ENCODE measurements at regions not wholly inside any gene's neighbourhood (a gene's known extent, or its start where the extent isn't known, plus 50 kb on each side); places are given as distances from the start of the nearest gene placed in this dataset.
"Not testable (repeated sequence)": the region's sequence is repeated elsewhere in the genome, so short reads cannot be mapped to it uniquely, and the experiment has no call there.

DNA sequence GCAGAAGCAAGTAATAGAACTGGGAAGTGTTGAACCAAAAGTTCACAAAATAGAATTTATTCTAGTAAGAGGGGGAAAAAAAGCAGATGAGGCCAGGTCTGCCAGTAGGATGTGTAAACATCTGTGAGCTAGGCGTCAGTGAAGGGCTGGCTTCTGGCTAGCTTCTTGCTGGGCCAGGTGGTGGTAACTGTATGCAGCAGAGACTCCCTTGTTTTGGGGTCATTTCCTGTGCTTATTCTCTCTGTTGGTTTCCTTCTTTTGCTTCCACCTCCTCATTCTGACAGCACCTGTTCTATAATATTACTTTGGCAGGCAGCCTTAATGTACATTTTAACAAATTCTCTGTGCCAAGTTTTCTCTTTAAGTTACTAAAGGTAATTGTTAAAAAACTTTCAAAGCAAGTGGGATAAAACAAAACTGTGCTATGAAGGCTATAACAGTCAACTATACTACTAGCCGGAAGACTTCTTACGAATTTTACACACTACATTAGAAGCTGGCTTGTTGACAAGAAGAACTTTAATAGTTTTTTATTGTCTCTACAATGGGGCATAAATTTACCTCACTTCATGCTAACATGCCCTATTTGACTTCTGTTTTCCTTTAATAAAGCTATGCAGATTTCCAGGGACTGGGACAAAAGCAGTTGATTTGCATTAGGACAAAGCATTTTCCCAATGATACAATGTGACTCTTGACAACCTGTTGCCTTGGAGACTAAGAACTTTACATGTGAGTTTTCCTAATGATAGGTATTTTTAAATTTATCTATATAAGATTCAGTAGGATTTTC lies 318.8 kb upstream of the NAALADL2 start:
- no peak for DNase-seq (ENCODE audit: low read depth in 2 of 2)

DNA sequence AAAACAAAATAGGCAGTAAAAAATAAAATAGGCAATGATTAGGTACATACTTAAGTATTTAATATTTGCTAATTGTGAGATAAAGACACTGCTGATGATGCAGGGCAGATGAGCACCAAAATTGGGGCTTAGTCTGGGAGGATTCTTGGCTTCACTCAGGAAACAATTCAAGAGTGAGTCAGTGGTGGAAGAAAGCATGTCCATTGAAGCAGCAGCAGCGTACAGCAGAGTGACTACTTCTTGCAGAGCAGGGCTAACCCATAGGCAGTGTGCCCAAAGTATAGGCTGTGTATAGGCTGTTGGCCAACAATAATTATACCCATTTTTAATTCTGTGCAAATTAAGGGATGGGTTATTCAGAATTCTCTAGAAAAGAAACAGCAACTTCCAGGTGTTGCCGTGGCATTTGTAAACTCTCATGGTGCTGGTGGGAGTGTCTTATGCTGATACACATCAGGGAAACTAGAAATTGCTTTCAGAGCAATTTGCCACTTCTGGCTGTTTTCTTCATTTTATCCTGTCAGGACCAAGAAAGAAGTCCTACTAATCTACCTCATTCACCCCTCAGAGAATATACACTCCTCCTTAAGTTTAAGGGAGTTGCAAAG lies 317.3 kb upstream of the NAALADL2 start:
- no peak for DNase-seq (ENCODE audit: low read depth in 2 of 2)

DNA sequence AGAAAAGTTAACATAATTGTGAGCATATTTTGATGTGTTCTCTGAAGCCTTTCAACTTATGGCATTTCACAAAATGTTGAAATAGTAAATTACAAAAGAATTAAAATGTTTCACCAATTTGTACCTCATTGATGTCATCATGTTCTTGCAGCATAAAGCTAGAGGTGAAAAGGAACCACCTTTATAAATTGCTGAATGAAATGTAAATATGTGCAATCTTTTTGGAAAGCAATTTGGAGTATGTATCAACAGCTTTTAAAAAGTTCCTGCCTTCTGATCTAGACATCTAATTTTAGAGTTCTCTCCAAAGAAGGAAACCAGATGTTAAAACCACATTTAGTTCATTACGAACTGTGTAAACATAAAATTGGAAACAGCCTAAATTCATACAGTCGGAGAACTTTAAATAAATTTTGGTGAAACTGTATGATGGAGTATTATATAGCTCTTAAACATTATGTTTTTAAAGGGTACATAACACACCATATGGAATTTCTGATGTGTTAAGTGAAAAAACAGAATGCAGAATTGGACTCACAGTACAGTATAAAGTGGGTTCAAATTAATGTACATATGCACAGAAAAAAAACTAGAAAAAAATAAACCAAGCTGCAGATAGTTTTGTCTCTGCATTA lies 311.2 kb upstream of the NAALADL2 start:
- no peak for DNase-seq (ENCODE audit: low read depth in 2 of 2)

DNA sequence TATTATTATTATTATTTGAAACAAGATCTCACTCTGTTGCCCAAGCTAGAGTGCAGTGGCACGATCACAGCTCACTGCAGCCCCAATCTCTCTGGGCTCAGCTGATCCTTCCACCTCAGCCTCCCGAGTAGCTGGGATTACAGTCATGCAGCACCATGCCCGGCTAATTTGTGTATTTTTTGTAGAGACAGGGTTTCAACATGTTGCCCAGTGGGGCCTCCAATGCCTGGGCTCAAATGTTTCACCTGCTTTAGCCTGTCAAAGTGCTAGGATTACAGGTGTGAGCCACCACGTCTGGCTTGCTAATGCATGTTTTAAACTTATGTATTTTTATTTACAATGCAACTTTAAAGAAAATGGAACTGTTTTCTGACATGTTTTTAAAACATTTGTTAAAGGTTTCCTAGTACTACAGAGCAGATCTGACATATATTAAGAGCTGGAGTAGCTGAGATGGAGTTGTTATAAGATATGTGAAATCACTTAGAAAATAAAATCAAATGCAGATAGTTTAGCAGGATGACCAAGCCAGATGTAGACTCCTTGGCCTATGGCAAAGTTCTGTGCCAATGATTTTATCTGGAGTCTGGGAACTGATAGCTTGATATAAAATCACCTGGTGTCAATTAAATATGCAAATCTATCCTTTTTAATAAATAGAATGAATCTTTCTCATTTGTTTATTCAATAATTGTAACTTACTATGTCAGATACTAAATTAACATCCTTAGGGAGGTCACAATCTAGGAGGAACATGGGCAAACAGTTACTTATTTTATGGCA lies 310.1 kb upstream of the NAALADL2 start:
- DNase-seq (ENCODE audit: low read depth in 2 of 2) = no peak

DNA sequence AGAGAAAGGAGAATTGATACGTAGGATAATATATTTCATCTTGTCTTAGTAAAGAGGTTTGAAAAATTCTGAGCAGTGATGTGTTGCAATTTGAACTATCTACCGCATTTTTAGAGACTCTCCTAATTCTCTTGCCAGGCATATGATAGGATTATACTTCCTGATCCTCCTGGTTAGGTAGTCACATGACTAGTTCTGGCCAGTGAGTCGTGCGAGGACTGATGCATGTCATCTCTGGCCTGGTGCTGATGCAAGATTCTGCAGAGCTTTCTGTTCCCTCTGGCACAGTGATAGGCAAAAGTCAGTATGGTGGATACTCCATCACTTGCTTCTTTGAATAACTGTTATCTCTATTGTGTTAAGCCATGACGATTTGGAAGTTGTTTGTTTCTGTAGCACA lies 277.6 kb upstream of the NAALADL2 start:
- DNase-seq (ENCODE audit: low read depth in 2 of 2) = no peak

DNA sequence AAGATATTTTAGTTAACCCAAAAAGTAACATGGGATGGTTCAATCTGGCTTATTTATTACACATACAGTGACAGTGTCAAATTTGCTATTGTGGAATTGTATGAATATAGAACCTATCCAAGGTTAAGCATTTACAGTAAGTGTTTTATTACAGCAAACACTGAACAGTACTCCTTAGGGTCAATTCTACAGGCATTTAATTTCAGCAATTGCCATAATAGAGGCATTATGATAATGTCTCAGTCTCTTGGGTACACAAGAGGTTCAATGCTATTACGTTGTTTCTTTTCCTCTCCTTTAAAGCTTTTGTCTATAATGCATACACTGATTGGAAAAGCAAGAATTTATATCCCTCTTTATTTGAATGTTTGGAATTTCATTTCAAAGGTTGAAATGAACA lies 275.7 kb upstream of the NAALADL2 start:
- no peak for DNase-seq (ENCODE audit: low read depth in 2 of 2)

DNA sequence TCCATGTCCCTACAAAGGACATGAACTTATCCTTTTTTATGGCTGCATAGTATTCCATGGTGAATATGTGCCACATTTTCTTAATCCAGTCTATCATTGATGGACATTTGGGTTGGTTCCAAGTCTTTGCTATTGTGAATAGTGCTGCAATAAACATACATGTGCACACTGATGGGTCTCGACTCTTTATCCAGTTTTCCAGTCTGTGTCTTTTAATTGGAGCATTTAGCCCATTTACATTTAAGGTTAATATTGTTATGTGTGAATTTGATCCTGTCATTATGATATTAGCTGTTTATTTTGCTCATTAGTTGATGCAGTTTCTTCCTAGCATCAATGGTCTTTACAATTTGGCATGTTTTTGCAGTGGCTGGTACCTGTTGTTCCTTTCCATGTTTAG lies 272.0 kb upstream of the NAALADL2 start:
- not testable (repeated sequence) for DNase-seq (ENCODE audit: low read depth in 2 of 2)

DNA sequence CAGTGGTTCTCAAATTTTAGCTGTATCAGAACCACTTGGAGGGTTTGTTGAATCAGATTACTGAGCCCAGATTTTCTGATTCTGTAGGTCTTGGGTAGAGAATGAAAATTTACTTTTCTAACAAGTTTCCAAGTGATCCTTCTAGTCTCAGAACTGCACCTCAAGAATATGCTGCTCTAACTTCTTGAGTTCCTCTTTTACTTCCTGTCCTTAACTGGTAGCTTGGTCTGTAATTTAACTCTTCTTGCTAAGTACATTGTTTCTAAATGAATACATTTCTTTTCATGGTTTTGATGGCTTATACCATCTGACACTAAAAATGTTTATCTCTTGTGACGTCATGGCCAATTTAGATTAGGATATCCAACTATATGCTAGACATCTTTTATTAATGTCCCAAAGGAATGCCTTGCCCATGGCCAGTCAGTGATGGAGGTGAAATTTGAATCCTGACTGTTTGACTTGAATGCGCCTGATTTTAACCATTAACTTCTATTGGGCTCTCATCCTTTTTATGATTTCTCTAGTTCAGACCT lies 262.6 kb upstream of the NAALADL2 start:
- no peak for DNase-seq (ENCODE audit: low read depth in 2 of 2)

DNA sequence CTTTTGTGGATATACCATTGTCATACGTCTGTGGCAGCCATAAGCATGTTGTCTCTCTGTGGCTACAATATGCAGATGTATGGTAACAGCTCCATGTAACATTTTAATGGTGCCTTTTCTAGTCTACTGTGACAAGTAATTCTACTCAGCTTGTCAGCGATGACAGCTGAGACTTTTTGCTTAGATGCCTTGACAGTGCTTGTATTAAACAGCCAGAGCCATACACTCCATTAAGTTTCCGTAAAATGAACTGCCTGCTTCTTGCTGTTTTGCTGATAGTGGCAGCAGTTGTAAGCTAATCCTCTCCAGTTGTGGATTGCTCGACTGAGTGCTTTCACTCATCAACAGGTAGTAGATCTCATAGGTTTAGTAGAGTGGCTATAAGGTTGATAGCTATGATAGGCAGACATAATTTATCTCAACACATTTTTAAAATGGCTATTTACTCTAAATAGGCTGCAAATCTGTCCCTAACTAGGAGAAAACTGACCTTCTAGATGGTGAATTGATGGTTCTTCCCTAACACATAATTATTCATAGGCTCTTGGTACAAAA lies 260.2 kb upstream of the NAALADL2 start:
- no peak for DNase-seq (ENCODE audit: low read depth in 2 of 2)

DNA sequence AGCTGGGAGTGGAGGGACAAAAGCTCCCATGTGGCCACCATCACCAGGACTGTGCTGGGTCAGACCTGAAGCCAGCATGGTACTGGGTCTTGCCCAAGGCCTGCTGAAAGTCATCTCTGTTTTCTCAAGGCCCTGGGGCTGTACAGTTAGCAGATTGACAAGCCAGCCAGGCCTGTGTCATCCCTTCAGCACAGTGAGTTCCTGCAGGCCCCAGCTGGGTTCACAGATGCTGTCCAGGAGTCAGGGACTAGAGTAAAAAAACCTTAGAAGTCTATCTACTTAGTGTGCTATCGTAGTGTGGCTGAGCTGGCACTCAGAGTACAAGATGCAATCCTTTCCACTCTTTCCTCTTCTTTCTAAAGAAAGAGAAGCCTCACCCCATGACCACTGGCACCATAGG lies 246.0 kb upstream of the NAALADL2 start:
- DNase-seq (ENCODE audit: low read depth in 2 of 2) = no peak

DNA sequence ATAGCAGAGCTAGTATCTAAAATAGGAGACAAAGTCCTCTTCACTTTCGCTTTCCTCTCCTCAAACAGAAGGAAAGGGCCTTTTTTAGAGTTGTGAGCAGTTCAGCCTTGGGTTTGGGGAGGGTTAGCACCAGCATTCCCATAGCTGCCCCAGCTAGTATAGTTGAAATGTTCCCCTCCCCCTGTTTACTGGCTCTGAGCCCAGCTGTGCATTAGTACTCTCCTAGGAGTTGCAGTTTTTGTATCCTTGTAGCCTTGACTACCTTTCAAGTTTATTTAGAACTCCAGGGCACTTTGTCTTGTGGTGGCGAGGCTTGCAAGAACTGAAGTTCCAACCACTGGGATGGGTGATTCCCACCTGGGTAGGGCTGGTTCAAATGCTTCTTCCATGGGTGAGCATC lies 245.1 kb upstream of the NAALADL2 start:
- no peak for DNase-seq (ENCODE audit: low read depth in 2 of 2)

DNA sequence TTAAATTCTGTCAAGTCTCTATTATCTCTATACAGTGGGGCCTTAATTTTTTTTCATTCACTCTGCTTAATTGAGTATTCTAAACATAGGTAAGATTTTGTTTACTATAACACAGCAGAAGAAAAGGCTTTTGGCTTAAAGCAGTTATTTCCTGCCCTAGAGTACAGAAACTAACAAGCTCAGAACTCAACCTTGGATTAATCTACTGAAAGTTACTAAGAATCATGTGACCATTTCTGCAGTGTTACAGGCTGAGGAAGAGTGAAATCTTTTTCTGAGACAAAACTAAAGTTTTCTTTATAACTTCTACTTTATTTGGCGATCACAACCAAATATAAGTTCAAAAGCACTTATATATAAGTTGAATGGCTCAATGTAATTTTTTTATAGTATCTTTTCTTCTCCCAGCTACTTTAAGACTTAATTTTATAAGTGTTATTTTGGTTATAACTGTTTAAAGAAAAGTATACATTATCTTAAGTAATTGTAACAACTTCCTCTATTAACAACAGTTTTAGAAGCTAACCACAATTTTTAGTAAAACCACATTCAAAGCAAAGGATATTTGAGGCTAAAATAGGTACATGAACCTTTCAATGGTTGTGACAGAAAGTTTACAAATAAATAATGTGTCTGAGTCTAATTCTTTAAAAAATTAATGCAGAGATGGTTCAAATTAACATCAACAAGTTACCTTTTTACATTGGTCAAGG lies 240.6 kb upstream of the NAALADL2 start:
- DNase-seq (ENCODE audit: low read depth in 2 of 2) = no peak

DNA sequence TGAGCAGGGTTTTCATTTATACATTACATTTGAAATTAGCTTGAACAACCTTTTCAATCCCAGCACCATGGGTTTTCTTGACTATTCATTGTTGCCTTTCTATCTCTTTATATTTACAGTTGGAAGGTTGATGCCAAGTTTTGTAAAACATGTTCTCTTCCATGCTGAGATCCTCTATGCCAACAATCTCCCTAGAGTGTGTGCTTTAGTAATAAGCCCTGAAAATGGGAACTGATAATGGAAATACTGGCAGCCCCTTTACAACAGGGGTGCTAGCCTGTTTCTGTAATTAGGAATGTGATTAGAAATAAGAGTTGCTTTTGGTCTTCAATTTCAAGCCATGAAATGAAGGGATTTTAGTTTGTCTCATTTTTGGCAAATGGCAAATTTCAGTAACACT lies 239.9 kb upstream of the NAALADL2 start:
- DNase-seq (ENCODE audit: low read depth in 2 of 2) = no peak

DNA sequence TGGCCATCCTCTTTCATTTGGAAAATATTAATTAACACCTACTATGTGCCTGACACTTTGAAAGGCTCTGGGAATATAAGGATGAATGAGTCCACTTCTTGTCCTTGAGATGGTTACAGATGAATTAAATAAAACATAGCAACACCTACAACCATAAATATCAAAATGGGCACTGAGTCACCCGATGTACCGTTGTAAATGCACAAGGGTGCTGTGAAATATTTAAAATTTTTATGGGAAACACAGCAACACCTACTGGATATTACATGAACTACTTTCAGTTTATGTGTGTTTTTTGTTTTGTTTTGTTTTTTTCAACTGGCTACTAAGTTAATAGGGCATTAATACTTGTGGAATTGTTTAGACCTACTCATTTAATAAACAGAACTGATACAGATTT lies 239.0 kb upstream of the NAALADL2 start:
- no peak for DNase-seq (ENCODE audit: low read depth in 2 of 2)

DNA sequence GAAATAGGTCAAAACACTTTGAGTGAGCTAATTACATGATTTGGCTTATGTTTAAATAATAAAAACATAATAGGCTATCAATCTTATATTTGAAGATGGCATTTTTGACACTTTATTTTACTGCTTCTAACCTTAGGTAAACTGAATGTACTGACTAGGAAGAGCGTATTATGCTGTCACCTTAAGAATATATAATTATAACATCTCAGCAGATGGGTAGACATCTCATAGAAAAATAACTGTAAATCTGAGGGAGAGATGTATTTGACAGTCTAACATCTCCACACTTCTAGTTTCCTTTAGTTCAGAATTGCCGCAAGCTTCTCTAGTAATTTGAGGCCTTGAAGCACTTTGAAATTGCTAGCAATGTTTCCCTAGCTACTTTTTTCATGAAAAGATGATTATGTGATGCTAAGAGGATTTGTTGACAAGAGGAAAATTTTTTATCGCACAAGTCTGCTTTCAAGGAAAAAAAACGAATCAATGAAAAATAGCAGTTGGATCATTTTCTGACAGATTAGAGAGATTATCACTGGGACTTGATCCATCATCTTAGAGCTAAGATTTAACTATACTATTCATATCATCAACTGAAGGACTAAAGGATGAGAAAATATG lies 238.2 kb upstream of the NAALADL2 start:
- no peak for DNase-seq (ENCODE audit: low read depth in 2 of 2)

DNA sequence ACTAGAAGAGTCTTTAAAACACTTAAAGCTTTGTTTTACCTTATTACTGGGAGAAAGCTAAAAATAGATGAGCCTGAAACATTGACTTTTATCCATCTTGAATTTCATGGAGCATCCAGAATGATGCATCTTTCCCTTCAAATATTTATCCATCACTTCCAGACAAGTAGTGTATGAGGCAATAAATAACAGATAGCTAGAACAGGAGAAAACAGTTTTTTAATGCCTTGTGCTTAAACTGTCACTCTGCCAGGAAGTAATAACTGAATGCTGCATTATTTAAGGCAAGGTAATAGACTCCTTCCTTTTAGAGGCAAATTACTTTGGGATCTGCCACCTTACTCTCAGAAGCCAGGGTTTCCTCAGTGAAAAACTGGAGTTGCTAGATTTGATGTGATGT lies 225.8 kb upstream of the NAALADL2 start:
- DNase-seq (ENCODE audit: low read depth in 2 of 2) = no peak

DNA sequence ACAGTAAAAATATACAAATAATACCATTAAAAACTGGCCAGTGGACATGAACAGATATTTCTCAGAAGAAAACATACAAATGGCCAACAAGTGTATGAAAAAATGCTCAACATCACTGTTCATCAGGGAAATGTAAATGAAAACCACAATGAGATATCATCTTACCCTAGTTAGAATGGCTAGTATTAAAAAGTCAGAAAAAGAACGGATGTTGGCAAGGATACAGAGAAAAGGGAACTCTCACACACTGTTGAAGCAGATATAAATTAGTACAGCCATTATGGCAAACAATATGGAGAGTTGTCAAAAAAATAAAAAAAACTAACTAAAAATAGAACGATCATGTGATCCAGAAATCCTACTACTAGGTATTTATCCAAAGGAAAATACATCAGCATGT lies 222.7 kb upstream of the NAALADL2 start:
- DNase-seq (ENCODE audit: low read depth in 2 of 2) = no peak

DNA sequence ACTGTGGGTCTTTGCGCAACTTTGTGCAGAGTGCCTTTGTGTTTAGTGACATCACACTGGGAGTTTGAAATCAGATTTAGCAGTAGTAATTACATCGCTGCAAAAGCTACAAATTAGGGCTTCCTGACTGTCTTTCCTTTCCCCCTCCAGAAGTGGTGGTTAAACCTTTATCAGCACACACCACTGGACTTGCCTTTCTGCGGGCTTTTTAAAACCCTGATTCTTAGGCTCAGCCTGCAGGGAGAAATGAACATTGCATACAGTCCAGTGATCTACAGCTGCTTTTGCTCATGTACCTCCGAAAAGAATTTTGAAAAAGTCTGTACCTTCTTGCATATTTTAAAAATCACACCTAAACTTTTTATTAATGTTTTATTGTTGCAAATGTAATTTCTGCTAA lies 219.7 kb upstream of the NAALADL2 start:
- no peak for DNase-seq (ENCODE audit: low read depth in 2 of 2)

DNA sequence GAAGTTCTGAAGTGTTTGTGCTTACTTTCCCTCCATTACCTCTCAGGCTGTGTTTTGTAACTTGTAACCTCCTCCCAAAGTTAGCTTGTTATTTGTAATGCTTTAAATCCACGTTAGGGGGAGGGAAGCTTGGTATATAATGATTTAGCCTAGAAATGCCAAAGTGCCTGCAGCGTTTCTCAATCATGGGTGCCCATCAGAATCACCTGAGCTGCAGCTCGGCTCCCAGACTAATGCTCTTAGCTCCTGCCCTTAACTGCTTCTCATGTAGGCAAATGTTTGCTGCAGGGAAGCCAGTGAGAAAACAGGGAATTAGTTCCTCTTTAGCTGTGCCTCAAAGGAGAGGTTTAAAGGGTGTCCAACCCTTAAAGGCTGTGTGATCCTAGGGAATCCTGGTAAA lies 219.2 kb upstream of the NAALADL2 start:
- DNase-seq (ENCODE audit: low read depth in 2 of 2) = no peak

DNA sequence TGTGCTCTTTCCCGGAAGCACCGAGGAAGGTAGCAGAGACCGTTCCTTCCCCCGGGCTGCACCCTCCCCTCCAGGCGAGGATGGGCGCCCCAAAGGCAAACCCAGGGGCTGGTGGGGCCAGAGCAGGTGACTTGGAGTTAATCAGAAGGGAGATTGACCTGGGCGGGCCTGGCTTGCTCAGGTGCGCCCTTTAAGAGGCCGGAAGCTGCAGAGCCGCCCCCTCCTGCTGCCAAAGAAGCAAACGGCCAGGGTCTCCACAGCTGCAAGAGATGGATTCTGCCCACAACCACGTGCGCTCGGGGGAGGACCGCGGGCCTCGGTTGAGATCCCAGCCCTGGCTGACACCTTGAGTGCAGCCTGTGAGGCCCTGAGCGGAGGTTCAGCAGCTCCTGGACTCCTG lies 218.2 kb upstream of the NAALADL2 start:
- no peak for DNase-seq (ENCODE audit: low read depth in 2 of 2)

DNA sequence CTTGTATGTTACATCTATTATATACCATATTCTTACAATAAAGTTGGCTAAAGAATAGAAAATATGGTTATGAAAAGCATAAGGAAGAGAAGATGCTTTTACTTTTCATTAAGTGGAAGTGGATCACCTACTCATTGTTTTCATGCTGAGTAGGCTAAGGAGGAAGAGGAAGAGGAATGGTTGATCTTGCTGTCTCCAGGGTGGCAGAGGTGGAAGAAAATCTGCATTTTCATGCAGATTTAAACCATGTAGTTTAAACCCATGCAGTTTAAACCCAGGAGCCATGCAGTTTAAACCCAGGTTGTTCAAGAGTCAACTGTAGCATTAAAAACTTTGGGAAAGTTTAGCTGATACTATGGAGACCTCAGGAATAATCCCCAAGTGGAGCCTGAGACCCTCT lies 214.8 kb upstream of the NAALADL2 start:
- no peak for DNase-seq (ENCODE audit: low read depth in 2 of 2)

All from activated CD4-positive, alpha-beta T cell treated with anti-CD3 and anti-CD28 coated beads for 24 hours (primary cell).